ENCODE measurements at regions not wholly inside any gene's neighbourhood (a gene's known extent, or its start where the extent isn't known, plus 50 kb on each side); places are given as distances from the start of the nearest gene placed in this dataset.

GRCh38 chr18:78246050-78246449 is 733.6 kb upstream of the SALL3 start:
- TF ChIP-seq EP300 (IDR thresholded peaks at IDR 0.05; ENCODE audit: low read depth) (no peak), POLR2AphosphoS5 (IDR thresholded peaks at IDR 0.05) (no peak), POLR2A (IDR thresholded peaks at IDR 0.05) (no peak), CTCF (IDR thresholded peaks at IDR 0.05) (no peak)
